HPDE6-E6E7 (cell line): ENCODE measurements at regions not wholly inside any gene's neighbourhood (a gene's known extent, or its start where the extent isn't known, plus 50 kb on each side); places are given as distances from the start of the nearest gene placed in this dataset.

Source experiments
- DNase-seq: peaks from one replicate; pipeline ENCODE4 v3.0.0; 2011; ENCODE audit warnings: missing footprints; ENCODE audit errors: extremely low spot score

DNA sequence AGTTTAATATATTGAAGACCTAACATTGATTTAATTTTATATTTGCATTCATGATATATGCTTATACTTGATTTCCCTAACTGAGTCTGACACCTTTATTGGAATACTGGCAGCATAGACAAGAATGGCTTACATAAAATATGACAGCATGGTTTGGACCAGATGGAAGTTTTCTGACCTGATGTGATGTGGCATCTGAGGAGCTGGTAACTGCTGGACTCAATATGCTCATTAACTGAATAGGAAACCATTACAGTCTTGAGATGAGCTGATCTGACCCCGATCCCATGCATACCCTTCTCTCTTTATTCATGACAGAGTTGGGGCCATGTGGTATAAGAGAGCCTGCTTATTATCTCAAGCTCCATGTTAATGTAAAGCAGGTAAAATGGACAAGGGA, 604.8 kb upstream of the SEL1L start:
- no peak for DNase-seq

DNA sequence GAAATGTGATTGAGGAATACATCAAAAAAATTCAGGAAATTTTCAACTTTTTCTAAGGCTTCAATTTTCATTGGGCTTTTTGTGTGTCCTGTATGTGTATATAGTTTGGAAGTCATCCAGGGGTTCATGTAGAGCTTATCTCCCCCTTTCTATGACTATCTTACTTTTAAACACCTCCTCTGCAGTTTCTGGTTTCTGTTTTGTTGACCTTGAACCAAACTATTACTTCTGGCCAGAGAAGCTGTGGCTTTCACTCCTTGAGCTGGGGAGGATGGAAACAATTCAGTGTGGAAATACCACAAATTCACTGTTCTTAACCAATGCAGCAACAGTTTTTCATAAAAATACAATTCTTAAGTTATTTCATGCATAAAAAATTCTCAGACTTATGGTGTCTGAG, 613.2 kb upstream of the SEL1L start:
- no peak for DNase-seq

DNA sequence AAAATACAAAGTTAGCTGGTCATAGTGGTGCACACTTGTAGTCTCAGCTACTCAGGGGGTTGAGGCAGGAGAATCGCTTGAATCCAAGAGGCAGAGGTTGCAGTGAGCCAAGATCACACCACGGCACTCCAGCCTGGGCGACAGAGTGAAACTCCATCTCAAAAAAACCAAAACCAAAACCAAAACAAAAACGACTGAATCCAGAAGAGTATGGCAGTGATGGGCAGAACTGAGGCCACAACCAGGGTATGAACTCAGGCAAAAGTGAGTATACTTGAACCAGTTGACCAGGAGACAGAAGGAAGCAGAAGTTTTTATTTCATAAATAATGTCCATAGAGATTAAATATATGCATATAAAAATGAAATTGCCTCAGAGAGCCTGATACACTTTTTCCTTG, 620.0 kb upstream of the SEL1L start:
- no peak for DNase-seq

DNA sequence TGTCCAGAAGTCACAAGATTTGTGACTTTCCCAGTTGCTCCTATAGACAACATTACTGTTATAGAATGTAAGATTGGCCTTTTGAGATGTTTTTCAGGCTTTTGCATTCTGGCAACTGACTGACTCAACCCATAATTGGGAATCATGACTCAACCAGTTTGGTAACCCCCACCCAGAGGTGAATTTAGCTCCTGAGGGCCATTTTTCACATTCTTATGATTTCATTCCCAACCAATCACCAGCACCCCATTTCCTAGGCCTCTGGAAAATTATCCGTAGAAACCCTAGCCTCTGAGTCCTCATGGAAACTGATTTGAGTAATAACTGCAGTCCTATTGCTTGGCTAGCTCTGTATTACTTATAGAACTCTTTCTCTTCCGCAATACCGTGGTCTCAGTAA, 626.0 kb upstream of the SEL1L start:
- no peak for DNase-seq

DNA sequence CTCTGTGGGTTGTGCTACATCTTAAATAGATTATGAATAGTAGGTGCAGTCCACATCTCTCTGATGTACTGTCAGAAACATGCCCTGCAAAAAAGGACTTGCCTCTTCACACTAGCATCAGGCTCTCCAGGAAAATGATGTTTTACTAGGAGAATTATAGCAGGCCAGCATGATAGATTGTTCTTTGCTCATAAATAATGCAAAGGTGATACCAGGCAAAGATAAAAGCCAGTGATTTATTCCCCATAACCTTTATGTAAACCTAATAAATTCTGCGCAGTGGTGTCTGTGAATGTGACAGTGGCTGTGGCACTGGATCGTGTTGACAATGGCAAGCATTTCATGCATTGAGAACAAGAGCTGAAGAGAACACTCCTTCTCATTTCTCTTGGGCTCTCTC, 646.5 kb upstream of the SEL1L start:
- no peak for DNase-seq

DNA sequence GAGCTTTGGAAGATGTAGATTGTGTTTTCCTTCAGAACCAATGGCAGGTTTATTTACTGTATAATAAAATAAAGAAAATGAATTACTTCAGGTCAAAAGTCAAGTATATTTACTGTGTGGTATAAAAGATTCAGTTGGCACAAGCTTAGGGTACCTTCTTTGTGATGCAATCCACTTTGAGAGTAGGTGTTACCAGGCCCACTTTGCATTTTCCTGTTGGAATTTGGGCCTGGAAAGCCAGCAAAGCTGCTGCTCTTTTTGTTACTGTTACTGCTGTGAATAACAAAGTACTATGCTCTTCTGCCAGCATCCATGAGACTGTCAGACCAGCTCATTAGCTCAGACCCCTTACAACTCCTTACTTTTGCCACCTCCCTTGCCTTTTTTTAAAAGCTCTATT, 649.0 kb upstream of the SEL1L start:
- DNase-seq = no peak

DNA sequence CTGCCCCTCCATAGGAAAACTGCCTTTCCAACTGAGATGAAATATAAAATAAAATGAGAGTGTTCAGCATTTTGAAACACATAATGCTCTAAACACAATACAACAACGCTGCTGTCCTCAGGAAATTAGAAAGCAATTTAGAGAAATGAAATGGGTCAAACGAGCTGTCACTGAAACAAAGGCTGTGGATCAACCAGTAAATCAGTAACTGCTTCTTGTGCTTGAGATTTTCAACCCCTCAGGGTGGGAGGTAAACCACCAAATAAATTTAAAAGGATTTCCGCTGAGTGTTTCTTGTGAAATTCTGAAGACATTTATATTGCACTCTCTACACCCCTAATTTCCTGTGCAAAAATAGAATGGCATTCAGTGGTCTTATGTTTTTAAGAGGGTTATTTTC, 657.1 kb upstream of the SEL1L start:
- no peak for DNase-seq

DNA sequence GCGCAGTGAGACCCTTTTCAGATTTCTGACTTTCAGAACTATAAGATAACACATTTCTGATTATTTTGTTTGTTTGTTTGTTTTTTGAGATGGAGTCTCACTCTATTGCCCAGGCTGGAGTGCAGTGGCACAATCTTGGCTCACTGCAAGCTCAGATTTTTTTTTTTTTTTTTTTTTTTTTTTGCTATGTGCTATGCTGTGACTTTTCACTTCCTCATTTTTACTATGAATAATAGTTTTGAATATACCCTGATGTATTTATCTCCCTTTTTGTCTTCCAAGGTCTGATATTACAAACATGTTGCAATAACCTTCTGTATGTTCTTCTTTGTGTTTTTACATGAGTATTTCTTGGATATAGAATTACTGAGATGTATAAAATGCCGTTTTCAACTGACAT, 658.7 kb upstream of the SEL1L start:
- DNase-seq = no peak

DNA sequence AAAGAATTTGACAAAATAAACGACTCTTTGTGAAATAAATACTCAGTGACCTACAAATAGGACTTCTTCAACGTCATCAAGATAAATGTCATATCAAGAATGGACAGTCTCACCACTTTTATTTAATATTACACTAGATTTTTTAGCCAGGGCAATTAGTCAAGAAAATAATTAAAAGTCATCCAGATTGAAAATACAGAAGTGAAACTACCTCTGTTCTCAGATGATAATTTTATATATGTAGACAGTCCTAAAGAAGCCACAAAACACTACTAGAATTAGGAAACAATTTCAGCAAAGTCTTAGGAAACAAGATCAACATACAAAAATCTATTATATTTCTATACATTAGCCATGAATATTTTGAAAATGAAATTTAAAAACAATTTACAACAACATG, 689.6 kb upstream of the SEL1L start:
- no peak for DNase-seq

DNA sequence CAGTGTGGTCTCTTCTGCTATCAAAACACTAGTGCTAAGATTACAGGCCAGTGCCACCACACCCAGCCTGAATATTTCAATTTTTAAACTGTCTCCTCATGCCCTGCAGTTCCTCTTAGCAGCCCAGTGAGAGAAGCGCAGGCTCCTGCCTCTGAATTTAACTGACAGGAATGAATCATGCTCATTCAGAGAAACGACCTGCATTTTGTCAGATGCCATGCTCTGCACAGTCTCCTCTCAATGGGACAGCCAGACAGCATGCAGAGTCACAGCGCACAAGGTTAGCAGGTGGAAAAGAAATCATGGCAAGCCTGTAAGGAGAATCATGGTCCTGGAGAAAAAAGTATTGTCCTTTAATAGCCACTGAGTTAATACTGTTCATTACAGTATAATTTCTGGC, 691.0 kb upstream of the SEL1L start:
- no peak for DNase-seq

DNA sequence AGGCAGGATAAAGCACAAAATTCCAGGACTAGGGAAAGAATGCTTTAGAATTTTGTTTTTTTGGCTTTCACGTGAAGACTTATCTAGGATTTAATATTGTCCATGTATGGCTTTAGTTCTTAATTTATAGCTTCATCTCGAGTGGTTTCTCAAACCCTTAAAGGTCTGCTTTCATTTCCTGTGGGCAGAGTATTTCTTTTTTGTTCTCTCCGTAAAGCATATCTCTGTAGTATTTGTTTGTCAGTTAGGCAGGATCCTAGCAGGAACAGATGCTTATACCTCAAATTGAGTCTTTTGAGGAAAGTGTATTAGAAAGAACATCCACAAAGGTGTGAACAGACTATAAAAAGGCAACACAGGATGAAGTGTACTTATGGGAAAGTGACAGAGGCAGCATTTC, 697.1 kb upstream of the SEL1L start:
- no peak for DNase-seq

DNA sequence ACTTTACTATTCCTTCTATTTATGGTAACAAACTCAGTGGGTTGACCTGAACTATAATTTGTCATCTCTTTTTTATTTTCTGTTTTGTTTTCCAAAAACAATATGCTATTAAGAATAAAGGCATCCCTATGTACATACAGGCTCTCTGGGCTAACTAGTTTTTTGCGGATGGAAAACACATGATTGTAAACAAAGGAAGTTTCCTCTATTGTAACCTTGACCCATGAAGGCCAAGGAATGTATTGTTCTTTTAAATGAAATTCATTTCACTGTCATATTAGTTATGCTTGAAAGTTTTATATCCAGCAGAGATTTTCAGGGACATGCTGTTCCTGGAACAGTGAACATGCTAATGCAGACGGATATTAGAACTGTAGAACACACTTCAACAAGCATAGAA, 705.0 kb upstream of the SEL1L start:
- no peak for DNase-seq

DNA sequence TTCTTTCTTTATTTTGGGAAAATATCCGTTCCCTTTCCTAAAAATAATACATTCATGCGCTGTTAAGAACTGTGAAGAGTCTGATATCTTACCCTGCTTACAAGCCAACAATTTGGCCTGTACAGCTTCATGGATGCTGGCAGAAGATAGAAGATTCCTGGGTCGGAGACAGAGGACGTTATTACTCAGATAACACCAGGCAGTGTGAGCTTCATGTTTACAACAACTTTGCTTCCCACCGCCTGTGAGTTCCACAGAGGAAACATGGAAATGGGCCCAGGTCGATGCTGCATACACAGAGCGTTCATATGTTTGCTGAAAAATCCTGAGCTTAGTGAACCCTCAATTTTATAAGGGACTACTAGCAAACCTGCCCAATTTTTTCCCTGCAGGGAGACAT, 705.6 kb upstream of the SEL1L start:
- no peak for DNase-seq

DNA sequence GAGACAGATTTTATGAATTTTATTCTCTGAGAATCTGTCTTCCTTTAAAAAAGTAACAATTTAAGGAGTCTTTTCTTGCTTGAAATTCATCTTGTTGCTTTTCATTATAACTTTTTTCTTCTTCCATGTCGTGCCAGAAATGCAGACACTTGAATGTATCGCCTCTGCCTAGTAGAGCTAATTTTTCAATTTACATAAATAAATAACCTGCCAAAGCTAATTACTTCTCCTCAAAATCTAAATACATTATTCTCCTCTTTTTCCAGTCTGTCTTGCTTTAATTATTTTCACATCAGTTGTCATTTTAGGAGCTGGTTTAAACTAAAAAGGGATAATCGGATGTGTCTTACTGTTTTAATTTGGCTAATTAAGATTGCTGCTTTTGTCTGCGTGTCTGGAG, 711.1 kb upstream of the SEL1L start:
- DNase-seq = no peak

DNA sequence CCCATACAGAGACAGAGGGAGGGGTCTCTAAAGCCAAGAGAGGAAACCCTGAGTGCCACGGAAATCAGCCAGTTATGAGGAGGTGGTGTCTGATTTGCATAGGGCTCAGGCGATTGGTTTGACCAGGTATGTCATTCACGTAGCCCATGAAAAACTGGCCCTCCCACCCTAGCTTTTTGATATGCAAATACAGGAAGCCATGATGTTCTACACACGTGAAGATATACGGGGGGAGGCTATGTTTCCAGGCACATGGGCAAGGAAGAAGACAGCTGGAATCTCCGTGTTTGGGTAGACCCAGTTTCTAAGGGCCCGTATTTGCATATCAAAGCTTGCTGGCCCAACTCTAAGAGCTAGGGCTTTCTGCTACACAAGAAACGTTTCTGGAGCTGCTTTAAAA, 717.8 kb upstream of the SEL1L start:
- no peak for DNase-seq

DNA sequence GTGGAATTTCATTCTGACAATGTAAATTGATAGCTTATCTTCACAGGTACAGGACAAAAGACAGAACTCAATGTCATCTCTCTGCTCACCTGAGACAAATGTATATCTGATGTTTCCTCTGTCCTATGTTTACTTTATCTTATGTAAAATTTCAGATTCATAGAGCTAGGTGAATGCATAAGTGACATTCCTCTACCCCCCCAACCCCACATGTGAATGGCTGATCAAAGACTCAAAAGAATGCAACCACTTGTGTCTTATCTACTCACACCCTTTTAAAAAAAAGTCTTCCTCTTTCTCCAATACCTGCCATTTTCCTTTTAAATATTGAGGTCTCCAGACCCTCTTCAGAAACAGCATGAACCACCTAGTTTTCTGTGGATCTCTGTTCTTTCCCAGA, 736.6 kb upstream of the SEL1L start:
- no peak for DNase-seq

DNA sequence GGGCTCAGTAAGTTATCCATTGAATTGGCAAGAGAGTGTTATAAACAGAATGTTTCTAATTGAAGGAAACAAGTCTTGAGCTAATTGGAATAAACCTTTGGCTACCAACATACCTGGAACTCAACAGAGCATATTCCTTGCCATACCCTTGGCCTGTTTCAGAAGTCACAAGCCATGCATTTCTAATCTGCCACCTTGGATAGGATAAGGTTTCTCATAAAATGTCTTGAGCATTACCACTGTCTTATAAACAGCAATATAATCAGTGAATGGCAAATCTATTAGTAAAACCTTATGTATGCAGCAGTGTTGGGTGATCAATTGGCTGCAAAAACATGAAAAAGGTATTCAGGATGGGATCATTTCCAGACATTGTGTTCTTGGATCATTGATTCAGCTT, 765.2 kb upstream of the SEL1L start:
- DNase-seq = no peak

DNA sequence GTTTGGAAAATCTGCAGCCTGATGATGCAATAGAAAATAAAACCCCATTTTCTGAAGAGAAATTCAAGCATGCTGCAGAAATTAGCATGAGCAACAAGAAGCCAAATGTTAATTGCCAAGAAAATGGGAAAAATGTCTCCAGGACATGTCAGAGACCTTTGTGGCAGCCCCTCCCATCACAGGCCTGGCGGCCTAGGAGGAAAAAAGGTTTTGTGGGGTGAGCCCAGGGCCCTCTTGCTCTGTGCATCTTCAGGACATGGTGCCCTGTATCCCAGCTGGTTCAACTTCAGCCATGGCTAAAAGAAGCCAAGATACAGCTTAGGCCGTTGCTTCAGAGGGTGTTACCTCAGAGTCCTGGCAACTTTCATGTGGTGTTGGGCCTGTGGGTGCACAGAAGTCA, 775.5 kb upstream of the SEL1L start:
- DNase-seq = no peak

DNA sequence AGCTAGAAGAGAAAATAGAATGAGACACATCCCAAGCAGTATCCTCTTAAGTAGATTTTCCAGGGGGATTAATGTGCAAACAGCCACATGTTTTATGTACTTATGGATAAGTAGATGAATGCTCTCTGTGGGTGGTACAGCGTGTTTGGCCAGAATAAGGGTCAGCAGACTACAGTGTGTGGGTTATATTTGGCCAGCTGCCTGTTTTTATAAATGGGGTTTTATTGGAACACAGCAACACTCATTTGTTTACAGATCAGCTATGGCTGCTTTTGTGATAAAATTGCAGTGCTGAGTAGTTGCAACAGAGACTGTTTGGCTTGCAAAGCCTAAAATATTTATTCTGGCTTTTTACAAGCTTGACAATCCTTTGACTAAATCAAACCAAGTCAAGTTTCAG, 780.2 kb upstream of the SEL1L start:
- DNase-seq = no peak

DNA sequence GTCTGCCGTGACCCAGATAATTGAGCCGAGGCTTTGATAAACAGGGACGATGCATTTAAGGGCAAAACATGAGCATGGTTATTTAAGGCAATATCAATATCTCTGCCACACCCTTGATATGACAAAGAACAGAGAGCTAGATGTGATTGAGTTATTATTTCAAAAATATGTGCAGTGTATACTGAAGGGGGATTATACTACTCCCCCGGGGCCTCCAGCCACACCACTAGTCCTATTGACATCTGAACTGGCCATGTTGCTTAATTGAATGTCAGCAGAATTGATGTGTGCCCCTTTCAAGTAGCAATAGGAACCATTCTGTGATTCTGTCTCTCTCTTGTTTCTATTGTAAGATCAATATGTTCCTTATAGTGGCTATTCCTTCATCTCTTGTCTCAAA, 794.8 kb upstream of the SEL1L start:
- no peak for DNase-seq

DNA sequence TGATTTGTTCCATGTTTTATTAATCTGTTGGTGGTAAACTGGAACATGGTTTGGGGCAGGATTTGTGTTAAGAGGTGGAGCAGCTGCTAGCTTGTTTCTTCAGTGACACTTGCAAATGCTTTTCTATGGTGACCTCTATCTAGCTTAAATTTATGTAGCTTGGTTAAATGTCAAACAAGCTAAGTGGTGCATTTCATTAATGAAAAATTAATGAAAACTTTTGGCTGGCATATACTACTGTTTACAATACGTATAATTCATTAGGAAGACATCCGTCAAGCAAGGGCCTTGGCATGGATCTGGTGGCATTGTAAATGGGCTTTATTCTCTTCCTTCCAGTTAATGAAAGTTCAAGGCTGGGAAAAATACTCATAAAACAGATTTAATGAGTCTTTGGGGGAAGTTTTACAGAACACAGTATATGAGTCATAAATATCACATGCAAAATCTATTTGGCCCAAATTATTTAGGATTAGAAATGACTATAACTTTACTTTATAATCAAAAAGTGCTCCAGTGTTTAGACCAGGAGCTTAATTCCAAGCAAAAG, 807.7 kb upstream of the SEL1L start:
- no peak for DNase-seq

DNA sequence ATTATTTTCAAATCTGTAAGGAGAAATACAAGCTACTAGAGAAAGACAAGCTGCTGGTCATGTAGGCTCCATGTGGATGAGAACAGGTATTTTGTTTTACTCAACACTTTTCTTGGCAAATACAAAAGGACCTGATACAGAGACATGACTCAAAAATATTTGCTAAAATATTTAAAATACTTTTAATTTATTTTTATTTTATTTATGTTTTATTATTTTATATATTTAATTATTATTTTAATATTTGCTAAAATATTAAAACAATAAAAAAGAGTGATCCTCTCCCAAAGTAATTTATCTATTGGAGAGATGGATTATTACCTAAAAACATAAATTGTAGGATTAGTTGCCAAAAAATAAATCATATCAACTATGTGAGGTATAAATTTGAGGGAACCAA, 808.9 kb upstream of the SEL1L start:
- DNase-seq = no peak

DNA sequence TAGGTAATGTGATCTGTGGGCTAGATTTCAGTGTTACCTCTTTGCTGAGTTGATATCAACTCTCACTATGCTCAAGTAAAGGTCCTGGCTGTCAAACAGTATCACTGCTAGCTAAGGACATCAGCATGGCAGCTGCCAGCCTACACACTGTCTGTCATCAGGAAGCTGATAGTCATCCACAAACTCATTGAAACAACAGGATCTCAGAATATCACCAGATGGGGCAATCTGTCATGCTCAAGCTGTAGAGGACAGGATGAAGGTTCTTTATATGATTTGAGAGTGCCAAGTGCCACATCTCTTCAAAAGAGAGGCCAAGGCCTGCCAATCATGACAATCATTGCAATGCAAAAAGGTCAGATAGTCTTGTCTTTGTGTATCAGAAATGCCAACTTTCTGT, 811.5 kb upstream of the SEL1L start:
- no peak for DNase-seq

DNA sequence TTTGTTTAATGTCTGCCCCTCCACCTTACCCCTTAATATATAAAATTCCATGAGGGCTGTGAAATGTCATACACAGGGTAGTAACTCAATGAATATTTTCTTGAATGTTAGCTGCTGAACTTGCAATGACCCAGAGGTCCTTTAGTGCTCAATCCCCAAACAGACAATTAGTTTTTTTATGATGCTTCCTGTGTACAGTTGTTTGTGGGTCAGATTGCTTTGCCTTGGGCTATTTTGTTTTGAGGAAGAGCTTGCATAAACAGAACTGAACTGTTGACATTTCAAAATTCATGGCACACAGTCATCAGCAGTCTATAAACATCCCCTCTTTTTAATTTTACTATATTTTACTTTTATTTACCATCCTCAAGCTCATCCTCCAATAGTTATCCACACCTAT, 820.5 kb upstream of the SEL1L start:
- DNase-seq = no peak

DNA sequence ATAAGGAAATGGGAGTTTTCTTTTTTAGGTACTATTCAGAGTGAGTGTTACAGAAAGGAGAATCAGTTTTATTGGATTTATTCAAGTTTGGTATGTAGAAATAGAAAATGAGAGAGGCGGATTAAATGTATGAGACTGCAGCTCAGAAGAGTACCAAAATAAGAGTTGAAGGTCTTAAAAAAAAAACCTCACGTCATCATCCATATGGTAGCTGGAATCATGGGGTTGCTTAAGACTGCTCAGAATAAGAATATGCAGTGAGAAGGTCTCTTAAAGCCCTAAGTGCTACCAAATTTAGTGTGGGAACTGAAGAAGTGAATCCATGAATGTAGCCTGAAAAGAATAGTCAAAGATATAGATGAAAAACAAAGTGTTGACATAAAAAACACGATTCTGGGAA, 825.5 kb upstream of the SEL1L start:
- no peak for DNase-seq
